ENCODE measurements at regions not wholly inside any gene's neighbourhood (a gene's known extent, or its start where the extent isn't known, plus 50 kb on each side); places are given as distances from the start of the nearest gene placed in this dataset.

DNA sequence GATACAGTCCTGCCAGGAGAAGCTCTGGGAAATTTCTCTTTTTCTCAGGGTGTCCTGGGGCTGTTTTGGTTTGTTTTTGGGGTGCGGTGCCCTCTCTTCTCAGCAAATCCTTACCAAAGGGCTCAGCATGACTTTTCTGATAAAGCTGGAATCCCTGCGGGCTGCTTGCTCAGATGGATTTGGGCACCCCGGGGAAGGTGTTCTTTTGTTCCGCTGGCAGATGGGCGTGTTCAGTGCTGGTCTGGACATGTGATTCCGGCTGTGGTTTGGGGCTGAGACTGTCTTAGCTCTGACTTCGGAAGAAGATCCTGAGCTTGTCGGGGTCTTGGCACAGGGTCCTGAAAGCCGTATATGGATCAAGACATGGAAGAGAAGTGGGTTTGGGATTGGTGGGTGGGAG, 134.2 kb upstream of the SPRED2 start:
- DNase-seq (ENCODE audit: low spot score) = no peak

GRCh38 chr2:65565681-65566080, 133.3 kb upstream of the SPRED2 start:
- DNase-seq (ENCODE audit: low spot score) = no peak

- no peak for DNase-seq (ENCODE audit: low spot score)
These were observed 131.9 kb upstream of the SPRED2 start for GRCh38 chr2:65564299-65564698.

- no peak for DNase-seq (ENCODE audit: low spot score)
These were observed 130.5 kb upstream of the SPRED2 start for GRCh38 chr2:65562890-65563289.

DNA sequence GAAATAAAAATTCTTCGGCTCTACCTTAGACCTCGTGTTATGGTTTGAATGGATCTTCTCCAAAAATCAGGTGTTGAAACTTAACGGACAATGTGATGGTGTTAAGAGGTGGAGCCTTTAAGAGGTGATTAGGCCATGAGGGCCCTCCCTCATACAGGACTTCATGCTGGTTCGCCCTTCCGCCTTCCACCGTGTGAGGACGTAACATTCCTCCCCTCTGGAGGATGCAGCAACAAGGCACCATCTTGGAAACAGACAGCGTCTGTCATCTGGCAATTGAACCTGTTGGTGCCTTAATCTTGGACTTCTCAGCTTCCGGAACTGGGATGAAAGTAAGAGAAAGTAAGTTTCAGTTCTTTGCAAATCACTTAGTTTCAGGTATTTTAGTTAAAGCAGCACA, 126.3 kb upstream of the SPRED2 start:
- no peak for DNase-seq (ENCODE audit: low spot score)

- DNase-seq (ENCODE audit: low spot score) = no peak
These were observed 125.5 kb upstream of the SPRED2 start for GRCh38 chr2:65557616-65558573.

- peak; percentile 62 for DNase-seq (ENCODE audit: low spot score)
These were observed 122.6 kb upstream of the SPRED2 start for GRCh38 chr2:65554765-65555591.

- DNase-seq (ENCODE audit: low spot score) = no peak
These were observed 121.2 kb upstream of the SPRED2 start for GRCh38 chr2:65553504-65554074.

DNA sequence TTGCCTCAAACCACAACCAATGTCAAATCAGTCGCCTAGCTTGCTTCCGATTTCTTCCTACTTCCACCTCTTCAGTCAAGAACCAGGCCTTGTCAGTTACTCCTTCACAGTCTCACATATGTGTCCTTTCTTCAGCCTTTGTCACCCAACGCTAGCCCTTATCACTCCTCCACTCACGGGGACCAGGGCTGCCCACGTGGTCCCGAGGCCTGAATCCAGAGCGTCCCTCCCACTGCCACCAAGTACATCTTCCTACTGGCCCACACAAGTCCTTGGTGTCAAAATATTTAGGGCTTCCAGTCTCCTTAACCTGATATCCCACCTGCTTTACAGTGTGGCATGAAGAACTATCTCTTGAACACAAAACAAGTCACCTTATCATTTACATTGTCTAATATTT, 119.1 kb upstream of the SPRED2 start:
- no peak for DNase-seq (ENCODE audit: low spot score)

GRCh38 chr2:65550246-65550645, 117.8 kb upstream of the SPRED2 start:
- no peak for DNase-seq (ENCODE audit: low spot score)

- DNase-seq (ENCODE audit: low spot score) = no peak
These were observed 117.2 kb upstream of the SPRED2 start for GRCh38 chr2:65549631-65550030.

DNA sequence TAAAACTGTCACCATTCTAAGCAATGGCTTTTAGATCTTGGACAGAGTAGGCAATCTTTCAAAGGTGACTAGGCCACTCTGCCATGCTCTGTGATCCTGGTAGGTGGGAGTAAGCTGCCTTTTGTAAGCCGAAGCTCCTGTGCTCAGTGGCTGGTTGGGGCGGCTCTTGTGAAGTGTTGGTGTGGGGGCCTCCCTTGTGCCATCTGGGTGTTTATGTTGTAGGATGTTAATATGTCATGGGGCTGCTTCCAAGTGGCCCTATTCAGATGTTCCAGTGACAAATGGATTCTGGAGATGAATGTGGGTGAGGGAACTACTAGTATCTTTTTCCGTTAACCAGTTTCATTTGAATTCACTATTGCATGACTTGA, 116.8 kb upstream of the SPRED2 start:
- no peak for DNase-seq (ENCODE audit: low spot score)

DNA sequence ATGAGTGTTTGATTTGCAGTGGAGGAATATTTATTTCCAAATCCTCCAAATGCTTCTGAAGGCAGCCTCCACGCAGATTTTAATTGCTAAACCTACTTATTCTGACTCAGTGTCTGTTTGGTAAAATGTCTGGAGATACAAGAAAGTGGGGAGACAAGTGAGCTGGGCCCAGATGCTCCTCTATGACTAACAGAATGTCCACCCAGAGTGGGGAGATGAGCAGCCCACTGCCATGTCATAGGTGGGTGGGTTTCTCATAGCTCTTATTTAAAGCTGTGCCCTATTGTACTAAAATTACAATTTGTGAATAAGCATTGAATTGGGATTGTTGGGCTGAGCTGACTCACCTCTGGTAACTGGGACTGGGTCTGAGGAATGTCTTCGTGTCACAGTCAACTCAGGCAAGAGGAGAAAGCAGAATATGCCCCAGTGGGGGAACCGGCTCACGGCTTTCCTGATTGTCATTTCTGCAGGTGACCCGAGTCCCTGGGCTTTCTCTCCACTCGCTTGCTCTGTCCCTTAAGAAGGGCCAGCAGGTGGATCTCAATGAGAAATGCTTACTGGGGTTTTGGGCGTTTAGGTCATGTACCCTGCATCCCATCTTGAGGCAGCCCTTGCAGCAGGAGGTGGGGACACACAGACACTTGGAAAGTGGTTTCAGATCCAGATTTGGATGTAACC, 116.3 kb upstream of the SPRED2 start:
- no peak for DNase-seq (ENCODE audit: low spot score)

GRCh38 chr2:65548064-65548463, 115.7 kb upstream of the SPRED2 start:
- no peak for DNase-seq (ENCODE audit: low spot score)

DNA sequence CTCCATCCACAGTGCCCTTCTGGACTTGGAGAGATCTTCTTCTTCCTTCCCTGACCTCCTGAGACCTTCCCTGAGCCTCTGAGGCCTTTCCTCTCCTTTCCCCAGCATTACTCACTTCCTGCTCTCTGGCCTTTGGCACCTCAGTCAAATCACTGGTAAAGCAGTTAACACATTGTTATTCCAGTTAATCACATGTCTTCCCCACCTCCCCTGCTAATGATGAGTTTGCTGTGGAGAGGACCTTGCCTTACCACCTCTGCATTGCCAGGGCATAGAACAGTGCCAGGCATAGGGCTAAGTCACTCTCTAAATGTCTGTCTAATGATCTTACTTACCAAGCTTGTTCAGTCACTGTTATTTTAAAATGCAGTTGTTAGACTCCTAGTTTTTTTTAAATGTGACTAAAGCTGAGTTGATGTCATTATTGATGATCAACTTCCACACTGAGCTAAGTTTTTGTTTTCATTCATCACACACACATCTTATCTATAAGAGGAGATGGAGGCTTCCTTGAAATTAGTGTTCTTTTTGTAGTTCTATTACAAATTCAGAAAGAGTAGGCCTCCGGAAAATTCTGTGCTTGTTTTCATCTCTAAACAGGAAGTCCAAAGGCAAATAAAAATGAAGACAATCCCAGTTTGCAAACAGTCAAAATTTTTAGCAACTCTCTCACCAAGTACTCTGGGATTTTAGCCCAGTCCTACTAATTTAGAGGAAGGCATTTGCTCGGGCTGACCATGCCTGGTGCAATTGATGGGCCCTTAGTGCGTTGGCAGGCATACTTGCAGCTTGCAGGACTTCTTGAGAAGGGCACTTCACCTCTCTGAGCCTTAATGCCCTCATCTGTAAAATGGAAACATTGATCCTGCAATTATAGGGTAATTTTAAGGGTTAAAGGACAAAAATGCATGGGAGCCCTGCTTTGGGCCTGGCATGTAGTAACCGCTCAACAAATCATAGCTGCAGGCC, 113.7 kb upstream of the SPRED2 start:
- no peak for DNase-seq (ENCODE audit: low spot score)

DNA sequence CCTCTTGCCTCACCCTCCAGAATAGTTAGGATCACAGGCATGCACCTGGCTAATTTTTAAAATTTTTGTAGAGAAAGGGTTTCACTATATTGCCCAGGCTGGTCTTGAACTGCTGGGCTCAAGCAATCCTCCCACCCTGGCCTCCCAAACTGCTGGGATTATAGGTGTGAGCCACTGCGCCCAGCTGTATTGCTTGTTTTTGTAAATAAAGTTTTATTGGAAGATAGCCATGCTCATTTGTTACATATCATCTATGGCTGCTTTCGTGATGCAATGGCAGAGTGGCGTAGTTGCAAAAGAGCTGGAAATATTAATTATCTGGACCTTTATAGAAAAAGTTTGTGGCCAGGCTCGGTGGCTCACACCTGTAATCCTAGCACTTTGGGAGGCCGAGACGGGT, 109.4 kb upstream of the SPRED2 start:
- no peak for DNase-seq (ENCODE audit: low spot score)

GRCh38 chr2:65539633-65540032, 107.2 kb upstream of the SPRED2 start:
- no peak for DNase-seq (ENCODE audit: low spot score)

DNA sequence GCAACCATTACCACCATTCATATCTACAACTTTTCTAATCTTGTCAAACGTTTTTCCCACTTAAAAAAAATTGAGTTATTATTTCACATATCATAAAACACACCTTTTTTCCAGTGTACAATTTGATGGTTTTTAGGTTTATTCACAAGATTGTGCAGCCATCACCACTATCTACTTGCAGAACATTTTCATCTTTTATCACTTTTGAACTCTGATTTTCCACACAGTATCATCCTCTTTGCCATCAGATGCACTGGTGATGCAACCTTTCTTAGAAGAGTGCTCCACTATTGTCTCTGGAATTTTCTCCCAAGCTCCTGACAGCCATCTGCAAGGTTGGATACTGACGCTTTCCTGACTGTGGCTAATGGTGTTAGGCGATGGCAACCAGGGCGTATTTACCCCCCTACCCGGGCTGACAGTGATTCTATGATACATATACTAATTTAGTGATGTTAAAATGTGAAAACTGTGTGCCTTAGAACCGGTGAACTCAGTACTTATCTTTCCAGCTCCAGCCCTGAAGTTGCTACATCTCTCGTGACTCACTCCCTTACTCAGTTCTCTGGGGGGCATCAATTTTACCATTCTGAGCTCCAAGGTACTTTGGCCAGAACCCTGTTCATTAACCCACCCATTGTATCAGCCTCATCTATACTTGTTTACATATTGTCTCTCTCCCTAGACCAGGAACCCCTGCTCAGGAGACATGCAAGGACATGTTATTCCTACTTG, 105.4 kb upstream of the SPRED2 start:
- no peak for DNase-seq (ENCODE audit: low spot score)

DNA sequence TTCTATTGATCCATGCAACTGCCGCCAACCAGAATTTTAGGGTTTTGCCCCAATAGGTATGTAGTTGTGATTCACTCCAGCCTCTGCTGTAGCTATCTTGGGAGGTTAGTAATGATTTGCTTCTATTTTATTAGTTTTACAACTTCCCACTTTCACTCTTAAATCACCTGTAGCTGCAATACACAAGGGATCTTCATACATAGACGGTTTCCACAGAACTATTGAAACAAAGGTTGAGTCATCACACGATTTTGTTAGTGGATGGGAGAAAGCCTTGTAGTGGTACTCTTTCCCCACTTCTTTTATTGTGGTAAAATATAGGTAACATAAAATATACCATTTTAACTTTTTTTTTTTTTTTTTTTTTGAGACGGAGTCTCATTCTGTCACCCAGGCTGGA, 104.2 kb upstream of the SPRED2 start:
- no peak for DNase-seq (ENCODE audit: low spot score)

GRCh38 chr2:65532937-65533336, 100.5 kb upstream of the SPRED2 start:
- no peak for DNase-seq (ENCODE audit: low spot score)
